Activated CD8-positive, alpha-beta T cell treated with anti-CD3 and anti-CD28 coated beads for 36 hours (primary cell): ENCODE measurements at regions not wholly inside any gene's neighbourhood (a gene's known extent, or its start where the extent isn't known, plus 50 kb on each side); places are given as distances from the start of the nearest gene placed in this dataset.

ENCODE experiments used
- ATAC-seq: fragments of 200-7000 bp; cut with Tn5 transposase; one replicate; pipeline ENCODE4 v1.10.0; 2021; ENCODE audit warnings: mild to moderate bottlenecking, moderate library complexity
- CTCF ChIA-PET: fragments of 350-600 bp; sonication (Branson Sonifier 250); formaldehyde crosslinking; loops from one replicate; lab custom pipeline; 2021; ENCODE audit warnings: antibody characterized with exemption; lab: Charles Lee
- POLR2A ChIA-PET: fragments of 350-600 bp; sonication (Branson Sonifier 250); formaldehyde crosslinking; loops from one replicate; lab custom pipeline; 2021; ENCODE audit warnings: antibody characterized with exemption; lab: Charles Lee
- DNase-seq: peaks from one replicate; pipeline ENCODE4 v3.0.0-alpha.2; 2020
- H3K27ac Mint-ChIP-seq: one replicate; pipeline ENCODE4 v1.8.0; 2021; ENCODE audit warnings: mild to moderate bottlenecking, mixed read lengths
- H3K27me3 Mint-ChIP-seq: one replicate; pipeline ENCODE4 v1.8.0; 2021; ENCODE audit warnings: mixed read lengths
- H3K36me3 Mint-ChIP-seq: one replicate; pipeline ENCODE4 v1.8.0; 2021; ENCODE audit warnings: low read depth, mixed read lengths
- H3K4me1 Mint-ChIP-seq: one replicate; pipeline ENCODE4 v1.8.0; 2021; ENCODE audit warnings: low read depth, mixed read lengths
- H3K4me3 Mint-ChIP-seq: one replicate; pipeline ENCODE4 v1.8.0; 2021; ENCODE audit warnings: mild to moderate bottlenecking, moderate library complexity, mixed read lengths
- H3K9me3 Mint-ChIP-seq: one replicate; pipeline ENCODE4 v1.8.0; 2021; ENCODE audit warnings: mixed read lengths
- CTCF ChIP-seq: fragments of 200-600 bp; IDR thresholded peaks from one replicate; pipeline ENCODE4 v1.8.0; 2022; ENCODE audit warnings: antibody characterized with exemption, mild to moderate bottlenecking
- intact Hi-C: fragments of 100-400 bp; cut with micrococcal nuclease; formaldehyde crosslinking; loops from one replicate; pipeline ENCODE4 v1.10.0; 2022

- Mint-ChIP-seq H3K27ac (no peak overlapping the region), H3K36me3 (no peaks in the 10 kb centered on the region), H3K4me1 (peaks cover 7% of the 10 kb centered on the region), H3K27me3 (peaks cover 1% of the 10 kb centered on the region), H3K4me3 (no peak overlapping the region), H3K9me3 (no peaks in the 10 kb centered on the region)
- DNase-seq (peak; percentile 7), ATAC-seq (no peak)
- ChIA-PET CTCF (no interaction called here), POLR2A (no interaction called here)
- intact Hi-C loops: no loop called here
- no peak for TF ChIP-seq CTCF
Measured at GRCh38 chr11:15800111-15800800, 556.1 kb downstream of the SOX6 start.

- intact Hi-C loops: no loop called here
- Mint-ChIP-seq H3K4me1 (peaks cover 7% of the 10 kb centered on the region), H3K27ac (no peak overlapping the region), H3K4me3 (no peak overlapping the region), H3K27me3 (peaks cover 1% of the 10 kb centered on the region), H3K9me3 (no peaks in the 10 kb centered on the region), H3K36me3 (no peaks in the 10 kb centered on the region)
- ATAC-seq (no peak), DNase-seq (no peak)
- no peak for TF ChIP-seq CTCF
- POLR2A ChIA-PET: no interaction called here
- CTCF ChIA-PET: no interaction called here
Measured at GRCh38 chr11:15801126-15801525, 555.2 kb downstream of the SOX6 start.

- ChIA-PET POLR2A (no interaction called here), CTCF (interaction anchor here (1.0 kb wide), 1 partner anchor 18 kb away, joined by 3 read pairs; no protein-coding TSS in a partner anchor)
- TF ChIP-seq CTCF: no peak
- intact Hi-C loops: no loop called here
- H3K27me3 Mint-ChIP-seq: peaks cover 1% of the 10 kb centered on the region
- peaks cover 7% of the 10 kb centered on the region for H3K4me1 Mint-ChIP-seq
- H3K27ac Mint-ChIP-seq: no peak overlapping the region
- no peak overlapping the region for H3K4me3 Mint-ChIP-seq
- ATAC-seq (no peak), DNase-seq (no peak)
- no peaks in the 10 kb centered on the region for H3K9me3 Mint-ChIP-seq
- H3K36me3 Mint-ChIP-seq: no peaks in the 10 kb centered on the region
Measured at GRCh38 chr11:15801616-15802015, 554.7 kb downstream of the SOX6 start.

- Mint-ChIP-seq H3K27ac (no peak overlapping the region), H3K36me3 (no peaks in the 10 kb centered on the region), H3K9me3 (no peaks in the 10 kb centered on the region), H3K4me3 (no peak overlapping the region), H3K27me3 (peaks cover 3% of the 10 kb centered on the region), H3K4me1 (peaks cover 4% of the 10 kb centered on the region)
- ChIA-PET CTCF (no interaction called here), POLR2A (no interaction called here)
- intact Hi-C loops: no loop called here
- DNase-seq (no peak), ATAC-seq (no peak)
- TF ChIP-seq CTCF: no peak
Measured at GRCh38 chr11:15805726-15806125, 550.6 kb downstream of the SOX6 start.

GRCh38 chr11:15806217-15806616 is 550.1 kb downstream of the SOX6 start:
- ChIA-PET POLR2A (no interaction called here), CTCF (no interaction called here)
- no peak for DNase-seq
- intact Hi-C loops: no loop called here
- Mint-ChIP-seq H3K4me1 (peaks cover under 1% of the 10 kb centered on the region), H3K9me3 (no peaks in the 10 kb centered on the region), H3K4me3 (no peak overlapping the region), H3K36me3 (no peaks in the 10 kb centered on the region), H3K27ac (no peak overlapping the region), H3K27me3 (peaks cover 3% of the 10 kb centered on the region)
- no peak for TF ChIP-seq CTCF
- ATAC-seq: no peak
